ENCODE measurements at regions not wholly inside any gene's neighbourhood (a gene's known extent, or its start where the extent isn't known, plus 50 kb on each side); places are given as distances from the start of the nearest gene placed in this dataset.

DNA sequence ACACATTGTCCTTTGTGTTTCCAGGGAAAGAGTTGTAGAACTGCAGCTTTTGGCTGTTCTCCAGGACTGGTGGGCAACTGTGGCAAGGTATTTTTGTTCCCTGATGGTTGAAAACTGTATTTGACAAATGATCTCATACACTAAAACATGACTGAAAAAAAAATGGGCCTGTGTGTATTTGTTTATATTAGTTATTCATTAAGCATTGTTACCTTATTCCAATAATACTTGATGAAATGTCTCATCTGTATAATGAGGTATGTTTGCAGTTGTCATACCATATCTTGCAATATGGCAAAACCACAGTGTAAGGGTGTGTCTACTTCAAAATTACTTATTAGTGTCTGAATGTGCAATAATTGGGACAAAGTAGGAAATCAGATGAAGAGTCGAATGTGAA lies 479.4 kb upstream of the NOVA1 start:
- H3K27ac Mint-ChIP-seq = no peak overlapping the region
- peaks cover 16% of the 10 kb centered on the region for H3K27me3 Mint-ChIP-seq
- peaks cover 4% of the 10 kb centered on the region for H3K4me1 Mint-ChIP-seq (ENCODE audit: low read depth)

DNA sequence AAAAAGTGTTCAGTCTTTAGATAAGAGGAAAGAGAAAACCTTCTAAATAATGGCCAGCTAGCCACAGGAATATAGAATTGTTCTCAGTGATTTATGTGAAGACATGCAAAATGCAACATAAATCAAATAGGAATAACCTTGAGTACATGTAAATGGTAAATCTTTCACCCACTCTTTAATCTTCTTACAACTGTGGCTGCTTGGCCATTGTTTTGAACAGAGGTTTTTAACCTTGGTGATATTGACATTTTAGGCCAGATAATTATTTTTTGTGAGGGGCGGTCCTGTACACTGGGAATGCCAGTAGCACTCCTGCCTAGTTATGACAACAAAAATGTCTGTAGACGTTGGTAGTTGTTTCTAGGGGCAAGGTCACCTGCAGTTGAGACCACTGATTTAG lies 479.9 kb upstream of the NOVA1 start:
- Mint-ChIP-seq H3K4me1 (ENCODE audit: low read depth) (peaks cover 4% of the 10 kb centered on the region), H3K27ac (no peak overlapping the region), H3K4me3 (ENCODE audit: low read depth) (no peak overlapping the region), H3K9me3 (ENCODE audit: low read depth) (no peaks in the 10 kb centered on the region), H3K36me3 (ENCODE audit: insufficient read depth) (no peaks in the 10 kb centered on the region), H3K27me3 (peaks cover 16% of the 10 kb centered on the region)
- TF ChIP-seq, protein P1, sequence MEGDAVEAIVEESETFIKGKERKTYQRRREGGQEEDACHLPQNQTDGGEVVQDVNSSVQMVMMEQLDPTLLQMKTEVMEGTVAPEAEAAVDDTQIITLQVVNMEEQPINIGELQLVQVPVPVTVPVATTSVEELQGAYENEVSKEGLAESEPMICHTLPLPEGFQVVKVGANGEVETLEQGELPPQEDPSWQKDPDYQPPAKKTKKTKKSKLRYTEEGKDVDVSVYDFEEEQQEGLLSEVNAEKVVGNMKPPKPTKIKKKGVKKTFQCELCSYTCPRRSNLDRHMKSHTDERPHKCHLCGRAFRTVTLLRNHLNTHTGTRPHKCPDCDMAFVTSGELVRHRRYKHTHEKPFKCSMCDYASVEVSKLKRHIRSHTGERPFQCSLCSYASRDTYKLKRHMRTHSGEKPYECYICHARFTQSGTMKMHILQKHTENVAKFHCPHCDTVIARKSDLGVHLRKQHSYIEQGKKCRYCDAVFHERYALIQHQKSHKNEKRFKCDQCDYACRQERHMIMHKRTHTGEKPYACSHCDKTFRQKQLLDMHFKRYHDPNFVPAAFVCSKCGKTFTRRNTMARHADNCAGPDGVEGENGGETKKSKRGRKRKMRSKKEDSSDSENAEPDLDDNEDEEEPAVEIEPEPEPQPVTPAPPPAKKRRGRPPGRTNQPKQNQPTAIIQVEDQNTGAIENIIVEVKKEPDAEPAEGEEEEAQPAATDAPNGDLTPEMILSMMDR (IDR thresholded peaks at IDR 0.05; ENCODE audit: unreplicated experiment) = no peak
- DNase-seq (ENCODE audit: low spot score, unreplicated experiment) = no peak

More for the DNA sequence above, 479.4 kb upstream of the NOVA1 start:
- TF ChIP-seq, protein P1 (IDR thresholded peaks at IDR 0.05; ENCODE audit: unreplicated experiment) = no peak
- Mint-ChIP-seq H3K36me3 (ENCODE audit: insufficient read depth) (no peaks in the 10 kb centered on the region), H3K9me3 (ENCODE audit: low read depth) (no peaks in the 10 kb centered on the region), H3K4me3 (ENCODE audit: low read depth) (no peak overlapping the region)
- no peak for DNase-seq (ENCODE audit: low spot score, unreplicated experiment)

DNA sequence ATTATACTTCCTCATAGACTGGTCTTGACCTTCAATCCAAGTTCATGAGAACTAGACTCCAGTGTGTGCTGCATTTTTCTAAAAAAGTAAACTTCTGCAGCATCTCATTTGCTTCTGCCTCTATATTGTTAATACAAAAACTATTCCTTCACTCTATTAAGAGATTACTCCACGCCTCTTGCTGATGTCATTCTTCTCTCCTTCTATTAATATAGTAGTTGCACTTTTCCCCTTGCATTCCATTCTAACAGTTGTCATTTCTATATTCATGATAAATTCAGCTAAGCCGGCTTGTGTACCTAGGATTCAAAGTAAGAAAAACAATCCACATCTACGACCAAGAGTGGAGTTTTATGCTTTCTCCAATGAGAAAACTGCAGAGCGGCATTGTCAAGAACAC lies 480.4 kb upstream of the NOVA1 start:
- Mint-ChIP-seq H3K4me1 (ENCODE audit: low read depth) (peaks cover 4% of the 10 kb centered on the region), H3K27me3 (peaks cover 16% of the 10 kb centered on the region), H3K36me3 (ENCODE audit: insufficient read depth) (no peaks in the 10 kb centered on the region), H3K27ac (no peak overlapping the region), H3K9me3 (ENCODE audit: low read depth) (no peaks in the 10 kb centered on the region), H3K4me3 (ENCODE audit: low read depth) (no peak overlapping the region)
- no peak for DNase-seq (ENCODE audit: low spot score, unreplicated experiment)
- TF ChIP-seq, protein P1 (IDR thresholded peaks at IDR 0.05; ENCODE audit: unreplicated experiment) = no peak

DNA sequence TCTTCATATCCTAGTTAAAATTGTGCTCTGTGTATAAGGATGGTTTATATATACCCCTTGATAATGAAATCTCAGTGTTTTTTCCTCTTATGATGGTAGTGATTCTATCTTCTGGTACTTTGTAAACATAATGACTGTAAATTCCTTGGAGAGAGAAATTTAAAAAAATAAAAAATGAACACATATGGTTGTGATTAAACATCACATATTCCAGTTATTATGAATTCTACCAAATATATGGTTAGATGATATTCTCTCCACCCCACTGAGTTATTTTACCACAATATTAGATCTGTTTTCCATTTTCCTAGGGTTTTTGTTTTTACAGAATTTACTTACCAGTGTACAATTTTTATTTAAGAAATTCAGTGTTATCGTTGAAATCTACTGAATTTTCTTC lies 481.9 kb upstream of the NOVA1 start:
- H3K4me1 Mint-ChIP-seq (ENCODE audit: low read depth) = peaks cover 2% of the 10 kb centered on the region
- no peak overlapping the region for H3K27ac Mint-ChIP-seq
- H3K9me3 Mint-ChIP-seq (ENCODE audit: low read depth) = no peaks in the 10 kb centered on the region
- no peak overlapping the region for H3K4me3 Mint-ChIP-seq (ENCODE audit: low read depth)
- TF ChIP-seq, protein P1 (IDR thresholded peaks at IDR 0.05; ENCODE audit: unreplicated experiment) = no peak
- H3K27me3 Mint-ChIP-seq = peaks cover 9% of the 10 kb centered on the region
- DNase-seq (ENCODE audit: low spot score, unreplicated experiment) = no peak
- no peaks in the 10 kb centered on the region for H3K36me3 Mint-ChIP-seq (ENCODE audit: insufficient read depth)

DNA sequence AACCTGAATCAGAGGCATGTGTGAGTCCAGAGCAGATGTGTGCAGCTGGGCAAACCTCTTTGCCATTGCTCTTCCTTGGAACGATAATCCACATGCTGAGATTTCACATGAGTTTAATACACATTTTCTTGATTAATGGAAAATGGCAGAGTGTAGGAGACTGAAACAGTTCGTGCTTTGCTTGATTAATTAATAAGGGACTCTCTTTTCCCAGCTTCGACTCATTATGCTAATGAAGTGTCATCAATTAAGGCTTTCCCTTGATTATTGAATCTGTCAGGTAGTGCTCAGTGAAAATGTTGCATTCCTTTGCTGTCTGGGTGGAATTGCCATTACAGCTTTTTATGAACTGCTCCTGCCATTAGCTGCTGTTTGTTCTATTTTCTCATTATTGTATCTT lies 487.7 kb upstream of the NOVA1 start:
- TF ChIP-seq, protein P1 (IDR thresholded peaks at IDR 0.05; ENCODE audit: unreplicated experiment) = no peak
- Mint-ChIP-seq H3K4me3 (ENCODE audit: low read depth) (no peak overlapping the region), H3K36me3 (ENCODE audit: insufficient read depth) (no peaks in the 10 kb centered on the region), H3K9me3 (ENCODE audit: low read depth) (no peaks in the 10 kb centered on the region), H3K27ac (no peak overlapping the region), H3K27me3 (no peaks in the 10 kb centered on the region), H3K4me1 (ENCODE audit: low read depth) (peaks cover 2% of the 10 kb centered on the region)
- DNase-seq (ENCODE audit: low spot score, unreplicated experiment) = no peak

All from progenitor cell of endocrine pancreas (in vitro differentiated cells).